ENCODE measurements at regions not wholly inside any gene's neighbourhood (a gene's known extent, or its start where the extent isn't known, plus 50 kb on each side); places are given as distances from the start of the nearest gene placed in this dataset.

- no peaks in the 10 kb centered on the region for H3K36me3 ChIP-seq (replicated peaks)
- no peak for DNase-seq
- H3K27me3 ChIP-seq (replicated peaks): no peaks in the 10 kb centered on the region
- TF ChIP-seq CTCF (IDR thresholded peaks at IDR 0.05; ENCODE audit: low read depth, low read length, missing control alignments): no peak
- in situ Hi-C loops (cut with HindIII; ENCODE audit: low pct_ligation_motif_present, low sequenced_read_pairs): no loop called here
- no peak overlapping the region for H3K4me3 ChIP-seq (ENCODE audit: low read depth, low read length)
- H3K27ac ChIP-seq: no peak overlapping the region
These were observed 448.2 kb downstream of the EDEM1 start for GRCh38 chr3:5635746-5636145.

GRCh38 chr3:5638550-5638949, 451.0 kb downstream of the EDEM1 start:
- DNase-seq: no peak
- Histone ChIP-seq H3K27me3 (replicated peaks) (no peaks in the 10 kb centered on the region), H3K36me3 (replicated peaks) (no peaks in the 10 kb centered on the region), H3K27ac (no peak overlapping the region), H3K4me3 (ENCODE audit: low read depth, low read length) (no peak overlapping the region)
- in situ Hi-C loops (cut with HindIII; ENCODE audit: low pct_ligation_motif_present, low sequenced_read_pairs): no loop called here
- TF ChIP-seq CTCF (IDR thresholded peaks at IDR 0.05; ENCODE audit: low read depth, low read length, missing control alignments): no peak

GRCh38 chr3:5644773-5645670, 457.5 kb downstream of the EDEM1 start:
- no peak for TF ChIP-seq CTCF (IDR thresholded peaks at IDR 0.05; ENCODE audit: low read depth, low read length, missing control alignments)
- DNase-seq: no peak
- in situ Hi-C loops (cut with HindIII; ENCODE audit: low pct_ligation_motif_present, low sequenced_read_pairs): no loop called here
- Histone ChIP-seq H3K4me3 (ENCODE audit: low read depth, low read length) (no peak overlapping the region), H3K36me3 (replicated peaks) (no peaks in the 10 kb centered on the region), H3K27ac (no peak overlapping the region), H3K27me3 (replicated peaks) (no peaks in the 10 kb centered on the region)

- no peaks in the 10 kb centered on the region for H3K27me3 ChIP-seq (replicated peaks)
- no peak for DNase-seq
- no peak overlapping the region for H3K4me3 ChIP-seq (ENCODE audit: low read depth, low read length)
- TF ChIP-seq CTCF (IDR thresholded peaks at IDR 0.05; ENCODE audit: low read depth, low read length, missing control alignments): no peak
- in situ Hi-C loops (cut with HindIII; ENCODE audit: low pct_ligation_motif_present, low sequenced_read_pairs): no loop called here
- H3K36me3 ChIP-seq (replicated peaks): no peaks in the 10 kb centered on the region
- H3K27ac ChIP-seq: no peak overlapping the region
These were observed 458.3 kb downstream of the EDEM1 start for GRCh38 chr3:5645692-5646410.

- no peak for DNase-seq
- in situ Hi-C loops (cut with HindIII; ENCODE audit: low pct_ligation_motif_present, low sequenced_read_pairs): no loop called here
These were observed 462.8 kb downstream of the EDEM1 start for GRCh38 chr3:5650303-5650702.

More at GRCh38 chr3:5650303-5650702, 462.8 kb downstream of the EDEM1 start:
- Histone ChIP-seq H3K27ac (no peak overlapping the region), H3K27me3 (replicated peaks) (no peaks in the 10 kb centered on the region), H3K4me3 (ENCODE audit: low read depth, low read length) (no peak overlapping the region), H3K36me3 (replicated peaks) (no peaks in the 10 kb centered on the region)
- TF ChIP-seq CTCF (IDR thresholded peaks at IDR 0.05; ENCODE audit: low read depth, low read length, missing control alignments): no peak
